Activated naive CD4-positive, alpha-beta T cell treated with Interleukin-2 at 50 U/mL for 16 hours (primary cell): ENCODE measurements at regions not wholly inside any gene's neighbourhood (a gene's known extent, or its start where the extent isn't known, plus 50 kb on each side); places are given as distances from the start of the nearest gene placed in this dataset.
A peak's percentile ranks its signal among the peaks of the same experiment; 100 is the strongest.
"Not testable (repeated sequence)": the region's sequence is repeated elsewhere in the genome, so short reads cannot be mapped to it uniquely, and the experiment has no call there.

ENCODE experiments used
- DNase-seq: peaks from one replicate; pipeline ENCODE4 v3.0.0-alpha.2; 2020

GRCh38 chr3:181239441-181239840 lies 249.9 kb upstream of the DNAJC19 start:
- DNase-seq: no peak

DNA sequence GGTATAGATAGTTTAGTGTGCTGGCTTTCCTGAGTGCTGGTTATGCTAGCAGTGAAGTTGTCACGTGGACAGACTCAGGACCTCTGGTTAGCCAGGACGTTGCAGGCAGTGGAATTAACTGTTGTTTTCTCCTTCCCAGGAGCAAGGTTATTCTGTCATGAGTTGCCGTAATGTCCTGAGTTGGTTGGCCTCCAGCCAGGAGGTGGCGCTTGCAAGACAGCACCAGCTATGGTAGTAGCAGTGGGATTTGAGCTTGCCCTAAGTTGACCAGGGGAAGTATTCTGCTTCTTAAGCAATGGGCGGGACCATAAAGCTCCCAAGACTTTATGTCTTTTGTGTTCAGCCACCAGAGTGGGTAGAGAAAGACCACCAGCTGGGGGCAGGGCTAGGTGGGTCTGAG lies 240.7 kb upstream of the DNAJC19 start:
- DNase-seq: no peak

- no peak for DNase-seq
These were observed 223.8 kb upstream of the DNAJC19 start for GRCh38 chr3:181213347-181213746.

- no peak for DNase-seq
These were observed 222.7 kb upstream of the DNAJC19 start for GRCh38 chr3:181212271-181212670.

- no peak for DNase-seq
These were observed 220.7 kb upstream of the DNAJC19 start for GRCh38 chr3:181210275-181210674.

DNA sequence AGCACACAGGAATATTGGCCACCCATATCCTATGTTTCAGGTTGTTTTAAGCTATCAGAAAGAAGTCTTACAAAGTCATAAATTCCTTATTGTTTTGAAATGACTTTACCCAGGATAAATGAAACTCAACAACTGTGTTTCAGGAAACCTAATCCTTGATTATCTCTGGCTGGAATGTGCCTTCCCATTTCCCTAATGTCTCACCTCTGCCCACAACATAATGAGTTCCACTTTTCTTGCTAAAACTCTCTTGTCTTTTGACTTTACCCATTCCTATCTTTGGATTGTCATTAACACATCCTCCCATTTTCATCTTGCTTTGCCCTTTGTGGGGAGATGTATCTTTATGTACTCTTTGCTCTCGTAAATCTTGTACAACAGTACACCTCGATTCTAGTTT lies 200.0 kb upstream of the DNAJC19 start:
- no peak for DNase-seq

GRCh38 chr3:181183764-181184163 lies 194.2 kb upstream of the DNAJC19 start:
- no peak for DNase-seq

- DNase-seq: not testable (repeated sequence)
These were observed 193.5 kb upstream of the DNAJC19 start for GRCh38 chr3:181183057-181183456.

- DNase-seq: no peak
These were observed 189.5 kb upstream of the DNAJC19 start for GRCh38 chr3:181178991-181179390.

GRCh38 chr3:181176601-181177000 lies 187.1 kb upstream of the DNAJC19 start:
- peak; percentile 2 for DNase-seq

- no peak for DNase-seq
These were observed 185.2 kb upstream of the DNAJC19 start for GRCh38 chr3:181174676-181175233.

GRCh38 chr3:181174022-181174421 lies 184.5 kb upstream of the DNAJC19 start:
- DNase-seq: no peak

GRCh38 chr3:181173227-181173626 lies 183.7 kb upstream of the DNAJC19 start:
- DNase-seq: no peak

- no peak for DNase-seq
These were observed 145.3 kb upstream of the DNAJC19 start for GRCh38 chr3:181134873-181135272.

GRCh38 chr3:181133832-181134231 lies 144.3 kb upstream of the DNAJC19 start:
- DNase-seq: no peak

GRCh38 chr3:181105646-181106045 lies 116.1 kb upstream of the DNAJC19 start:
- DNase-seq: no peak

DNA sequence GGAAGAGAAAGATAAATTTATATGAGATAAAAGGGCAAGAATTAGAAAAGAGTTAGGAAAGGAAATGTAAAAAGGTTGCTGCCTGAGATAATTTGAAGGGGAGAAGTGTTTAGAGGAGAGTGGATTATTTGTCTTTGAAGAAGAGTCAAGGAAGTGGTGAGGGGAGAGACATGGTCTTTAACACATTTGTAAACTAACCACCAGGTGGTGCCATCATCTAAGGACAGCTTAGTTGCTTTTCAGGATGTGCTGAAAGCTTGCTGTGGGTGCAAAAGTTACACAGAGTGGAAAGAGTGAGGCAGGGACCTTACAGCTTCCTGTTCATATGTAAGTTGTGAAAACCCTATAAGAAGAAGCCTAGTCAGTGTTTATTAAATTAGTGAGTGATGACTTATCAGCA lies 114.1 kb upstream of the DNAJC19 start:
- no peak for DNase-seq

DNA sequence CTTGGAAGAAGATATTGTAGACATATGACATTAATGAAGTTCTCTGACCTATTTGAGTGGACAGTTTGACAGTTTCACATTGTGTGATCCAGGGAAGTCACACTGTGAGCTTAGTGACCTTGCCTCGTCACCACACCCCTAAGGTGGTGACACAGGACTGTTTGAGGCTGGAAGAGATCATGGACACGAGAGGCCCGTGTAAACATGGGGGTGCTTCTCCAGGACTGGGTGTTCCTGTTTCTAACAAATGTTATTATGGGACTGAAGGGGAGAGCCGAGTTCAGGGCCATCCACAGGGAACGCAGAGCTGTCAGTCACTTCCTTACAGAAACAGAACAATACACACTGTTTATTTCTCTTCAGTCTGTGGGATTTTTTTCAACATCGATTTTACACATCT lies 96.5 kb upstream of the DNAJC19 start:
- DNase-seq: no peak

- DNase-seq: no peak
These were observed 92.4 kb upstream of the DNAJC19 start for GRCh38 chr3:181081930-181082329.

- no peak for DNase-seq
These were observed 87.0 kb upstream of the DNAJC19 start for GRCh38 chr3:181076558-181076957.

DNA sequence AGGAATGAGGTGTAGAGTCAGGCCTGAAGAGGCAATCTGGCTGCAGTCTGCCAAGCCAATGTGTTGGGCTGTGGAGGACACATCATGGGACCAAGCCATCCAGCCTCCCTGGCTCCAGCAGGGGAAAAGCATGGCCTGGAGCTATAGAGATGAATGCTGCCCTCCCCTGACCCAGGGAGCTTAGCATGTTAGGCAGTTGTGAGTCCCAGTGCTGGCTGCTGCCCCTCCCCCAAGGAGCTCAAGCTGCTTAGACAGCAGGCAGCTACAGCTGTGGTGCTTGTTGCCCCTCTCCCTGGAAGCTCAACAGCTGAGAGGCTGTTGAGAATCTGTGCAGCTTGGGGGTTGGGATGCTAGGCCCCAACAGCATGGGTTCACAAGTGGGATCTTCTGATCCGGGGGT lies 85.6 kb upstream of the DNAJC19 start:
- no peak for DNase-seq

DNA sequence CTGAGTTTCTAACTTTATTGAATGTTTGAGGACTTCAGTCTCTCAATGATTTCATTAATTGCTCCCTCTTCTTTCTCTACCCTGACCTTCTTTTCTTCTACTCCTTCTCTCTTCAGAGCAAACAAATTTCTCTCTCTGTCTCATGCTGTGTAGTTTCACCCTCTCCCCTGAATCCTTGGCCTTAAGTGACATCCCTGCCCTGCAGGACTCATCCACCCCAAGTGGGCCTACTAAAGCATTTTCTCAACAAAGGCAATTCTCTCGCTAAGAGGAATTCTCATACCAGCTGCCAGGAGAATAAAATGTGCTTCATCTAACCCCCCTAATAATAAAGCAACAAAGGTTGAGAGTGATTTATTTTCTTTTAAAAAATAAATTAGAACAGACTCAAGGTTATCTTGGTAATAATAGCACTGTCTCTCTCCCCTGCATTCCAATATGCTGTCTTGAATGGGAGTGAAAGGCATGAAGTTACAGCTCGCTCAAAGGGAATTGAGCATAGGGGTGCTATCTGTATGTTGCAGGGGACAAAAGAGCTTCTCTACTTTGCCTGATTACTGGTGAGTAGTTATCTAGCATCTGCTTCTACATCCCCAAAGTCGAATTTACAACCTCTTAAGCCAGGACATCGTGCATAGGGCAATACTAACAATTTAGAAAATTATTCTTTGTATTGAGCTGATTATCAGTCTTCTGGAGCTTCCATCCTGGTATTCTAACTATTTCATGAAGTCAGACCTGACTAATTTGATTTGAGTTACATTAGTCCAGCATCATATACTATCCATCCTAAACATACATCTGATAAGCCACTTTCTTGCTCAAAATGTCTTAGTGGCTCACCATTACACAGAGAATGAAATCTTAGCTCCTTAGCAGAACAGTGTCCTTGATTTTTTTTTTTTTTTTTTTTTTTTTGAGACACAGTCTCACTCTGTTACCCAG lies 76.9 kb upstream of the DNAJC19 start:
- no peak for DNase-seq

DNA sequence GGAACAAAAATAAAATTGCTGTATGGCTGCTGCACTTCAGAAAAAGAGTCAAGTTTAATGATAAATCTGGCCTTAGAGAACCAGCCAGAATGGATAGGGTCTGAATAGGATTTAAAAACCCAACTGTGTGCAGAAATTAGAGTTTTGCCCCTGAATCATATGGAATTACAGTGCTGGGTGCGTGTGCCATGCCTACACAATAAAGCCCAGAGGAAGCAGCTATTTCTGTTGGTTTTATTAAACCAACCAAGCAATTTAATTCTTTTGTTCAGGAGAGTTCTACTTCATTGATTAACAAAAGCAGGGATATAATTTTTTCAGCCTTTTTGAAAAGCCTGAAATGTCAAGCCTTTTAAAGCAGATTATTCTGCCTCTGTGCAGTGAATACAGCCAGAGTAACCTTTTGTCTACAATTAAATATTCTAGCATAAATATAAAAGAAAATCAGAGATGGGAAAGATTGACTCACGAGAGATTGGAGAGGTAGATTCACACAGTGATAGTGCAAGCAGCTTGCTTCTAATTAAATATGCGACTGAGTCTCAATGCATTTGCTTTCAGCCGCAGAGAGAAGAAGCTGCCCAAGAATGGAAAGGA lies 66.7 kb upstream of the DNAJC19 start:
- no peak for DNase-seq

GRCh38 chr3:181054538-181054937 lies 65.0 kb upstream of the DNAJC19 start:
- DNase-seq: no peak
